GM12891 (cell line): ENCODE measurements at regions not wholly inside any gene's neighbourhood (a gene's known extent, or its start where the extent isn't known, plus 50 kb on each side); places are given as distances from the start of the nearest gene placed in this dataset.

Experiments
- POLR2A ChIP-seq: IDR thresholded peaks from 2 replicates; pipeline ENCODE4 v1.6.1; 2011; ENCODE audit warnings: low read depth, low read length, control low read depth
- POLR2AphosphoS5 ChIP-seq: IDR thresholded peaks from 2 replicates; pipeline ENCODE4 v1.6.1; 2011; ENCODE audit warnings: low read depth, low read length, control low read depth
- TAF1 ChIP-seq: IDR thresholded peaks from 2 replicates; pipeline ENCODE4 v1.6.1; 2011; ENCODE audit warnings: low read depth, low read length, control low read depth

- TF ChIP-seq POLR2AphosphoS5 (no peak), POLR2A (no peak), TAF1 (no peak)
These were observed 59.3 kb upstream of the RFX8 start for GRCh38 chr2:101534149-101534611.
